Inflammatory macrophage (primary cell): ENCODE measurements at regions not wholly inside any gene's neighbourhood (a gene's known extent, or its start where the extent isn't known, plus 50 kb on each side); places are given as distances from the start of the nearest gene placed in this dataset.

ENCODE experiments used
- DNase-seq, 2 donors: peaks; one replicate each; pipeline ENCODE4 v3.0.0-alpha.2; 2020 to 2022

DNA sequence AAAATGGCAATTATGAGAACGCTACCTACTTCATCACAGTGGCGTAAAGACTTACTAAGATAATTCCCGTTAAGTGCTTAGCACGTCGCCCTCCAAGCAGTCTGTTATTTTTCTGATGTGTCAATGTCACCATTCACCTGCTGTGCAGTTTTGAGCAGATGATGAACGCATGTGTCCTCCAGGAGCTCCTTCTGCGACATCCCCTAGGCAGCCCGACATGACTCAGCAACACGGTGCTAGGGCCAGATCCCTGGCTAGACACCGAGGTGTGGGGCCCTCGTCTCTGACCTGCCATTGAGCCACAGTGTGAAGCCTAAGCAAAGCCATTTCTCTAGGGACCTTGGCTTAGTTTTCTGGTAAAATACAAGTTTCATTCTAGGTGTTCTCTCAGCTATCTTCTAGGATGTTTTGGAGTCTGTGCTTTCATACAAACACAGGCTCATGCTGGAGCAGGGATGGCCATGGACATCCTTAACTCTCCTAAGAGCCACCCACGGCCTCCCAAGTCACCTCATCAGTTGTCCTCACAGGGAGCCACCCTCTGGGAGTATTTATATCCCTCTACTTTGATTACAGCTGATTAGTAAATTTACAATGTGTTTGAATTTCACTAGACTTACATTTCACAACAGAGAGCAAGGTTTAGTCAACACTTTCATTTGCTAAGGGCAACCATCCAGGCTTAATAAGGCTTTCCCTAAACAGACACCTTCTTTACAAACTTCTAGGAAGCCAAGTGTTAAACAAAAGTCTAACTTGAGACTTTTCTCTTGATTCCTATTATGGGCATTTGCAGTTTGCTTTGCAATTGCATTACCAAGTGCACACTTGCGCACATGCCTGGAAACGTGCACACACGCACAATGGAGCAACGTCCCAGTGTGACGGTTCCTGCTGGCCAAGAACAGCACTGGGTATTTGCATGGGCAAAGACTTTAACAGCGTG is 376.8 kb upstream of the ID2 start:
- DNase-seq, result peak in 1 of 2 donors; percentile 46

DNA sequence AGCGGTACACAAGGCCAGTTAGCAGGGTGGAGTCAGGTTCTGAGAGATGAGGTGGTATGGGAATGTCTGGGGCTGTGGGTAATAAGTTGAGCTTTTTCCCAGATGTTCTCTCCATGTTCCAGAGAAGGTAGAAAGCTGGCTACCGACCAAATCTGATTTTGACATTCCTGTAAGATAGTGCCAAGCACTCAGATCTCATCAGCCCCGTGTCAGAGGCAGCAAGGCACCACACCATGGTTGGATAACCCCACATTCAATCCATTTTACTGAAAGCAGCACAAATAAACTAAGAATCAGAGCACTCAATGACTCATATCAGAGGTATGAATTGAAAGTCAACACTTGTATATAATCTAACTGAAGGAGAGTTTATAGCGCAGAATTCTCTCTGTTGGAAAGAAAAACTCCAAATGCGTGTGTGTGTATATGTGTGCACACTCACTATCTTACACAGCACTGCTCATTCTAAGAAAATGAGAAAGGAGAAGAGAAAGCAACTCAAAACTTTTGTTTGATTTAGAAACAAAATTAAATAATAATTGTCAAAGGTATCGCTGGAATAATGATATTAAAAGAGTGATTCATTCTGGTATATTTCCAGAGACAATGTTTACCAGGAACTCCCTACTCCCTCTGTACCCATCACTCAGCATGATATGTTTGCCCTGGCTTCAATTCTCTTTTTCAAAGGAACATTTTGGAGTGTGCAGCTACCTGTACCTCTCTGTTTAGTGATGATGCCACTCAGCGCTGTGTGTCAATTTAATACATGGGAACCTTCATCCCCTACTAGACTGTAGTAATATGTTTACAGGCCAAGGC is 375.1 kb upstream of the ID2 start:
- DNase-seq, result no peak

GRCh38 chr2:8307606-8308180 is 374.2 kb upstream of the ID2 start:
- peak; percentile 65 to 80 for DNase-seq

GRCh38 chr2:8309131-8309530 is 372.7 kb upstream of the ID2 start:
- no peak for DNase-seq

DNA sequence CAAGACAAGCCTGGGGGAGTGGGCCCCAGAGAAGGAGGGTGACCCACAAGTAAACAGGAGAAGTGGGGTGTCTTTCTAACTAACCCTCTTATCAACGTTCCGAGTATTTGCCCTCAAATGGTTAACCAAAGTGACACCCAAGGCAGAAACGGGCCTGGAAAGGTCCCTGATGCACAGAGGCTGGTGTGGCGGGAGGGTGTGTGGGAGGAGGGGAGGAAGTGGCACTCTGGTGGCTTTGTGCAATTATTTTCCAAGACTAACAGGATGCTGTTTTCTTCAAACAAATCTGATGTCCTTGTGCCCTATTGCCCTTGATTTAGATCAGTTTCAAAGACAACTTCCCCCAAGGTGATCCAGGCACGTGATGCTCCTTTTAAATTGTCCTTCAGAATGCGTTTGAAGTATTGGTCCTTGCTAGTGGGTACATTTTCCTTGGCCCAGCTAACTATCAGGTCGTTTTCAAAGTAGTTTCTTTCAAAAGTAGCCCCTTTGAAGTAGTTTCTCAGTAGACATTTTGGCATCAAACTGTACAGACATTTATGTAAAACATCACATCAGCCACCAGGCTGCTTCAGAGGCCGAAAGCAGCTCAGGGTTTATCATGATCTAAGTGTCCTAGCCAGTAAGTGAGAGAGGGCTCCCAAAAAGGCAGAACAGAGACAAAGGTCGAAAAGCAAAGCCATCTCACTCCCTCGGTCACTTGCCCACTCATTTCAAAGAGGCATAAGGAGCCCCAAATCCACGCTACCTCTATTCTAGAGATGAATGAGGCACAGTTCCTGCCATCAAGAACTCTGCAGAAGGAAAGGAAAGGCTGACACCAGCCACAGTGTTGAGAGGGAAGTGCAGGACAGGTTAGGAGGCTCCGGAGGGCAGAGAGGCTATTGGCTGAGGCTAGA is 371.1 kb upstream of the ID2 start:
- peak; percentile 87 to 89 for DNase-seq

DNA sequence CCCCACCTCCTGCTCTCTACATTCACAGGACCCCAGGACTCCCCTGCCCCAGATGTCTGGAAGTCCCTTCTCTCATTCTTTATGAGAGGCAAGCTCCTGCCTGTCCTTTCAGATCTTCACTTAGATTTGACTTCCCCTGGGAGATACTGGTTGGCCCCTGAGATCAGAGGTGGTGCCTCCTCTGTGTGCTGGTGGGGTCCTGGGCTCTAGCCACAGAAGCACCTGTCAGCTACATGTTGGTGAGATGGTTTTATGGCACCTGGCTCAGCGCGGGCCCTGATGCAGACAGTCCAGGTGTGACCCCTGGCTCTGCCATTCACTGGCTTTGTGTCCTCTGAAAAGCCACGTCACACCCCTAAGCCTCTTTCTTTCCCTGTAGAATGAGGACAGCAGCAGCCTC is 369.6 kb upstream of the ID2 start:
- DNase-seq, result no peak

GRCh38 chr2:8312861-8313830 is 368.7 kb upstream of the ID2 start:
- DNase-seq, result peak in 1 of 2 donors; percentile 59

- DNase-seq, result peak; percentile 89 to 91
These were observed 367.8 kb upstream of the ID2 start for GRCh38 chr2:8314063-8314462.

GRCh38 chr2:8315531-8316165 is 366.2 kb upstream of the ID2 start:
- DNase-seq, result peak; percentile 63 to 70

DNA sequence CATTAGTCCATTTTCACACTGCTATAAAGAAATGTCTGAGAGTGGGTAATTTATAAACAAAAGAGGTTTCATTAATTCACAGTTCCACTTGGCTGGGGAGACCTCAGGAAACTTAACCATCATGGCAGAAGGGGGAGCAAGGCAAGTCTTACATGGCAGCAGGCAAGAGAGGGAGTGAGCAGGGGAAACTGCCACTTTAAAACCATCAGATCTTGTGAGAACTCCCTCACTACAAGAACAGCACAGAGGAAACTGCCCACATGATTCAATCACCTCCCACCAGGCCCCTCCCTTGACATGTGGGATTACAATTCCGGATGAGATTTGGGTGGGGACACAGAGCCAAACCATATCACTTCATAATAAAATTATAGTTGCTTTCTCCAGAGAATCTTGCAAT is 365.5 kb upstream of the ID2 start:
- DNase-seq, result peak in 1 of 2 donors; percentile 33

GRCh38 chr2:8317418-8317817 is 364.4 kb upstream of the ID2 start:
- no peak for DNase-seq

GRCh38 chr2:8319219-8319618 is 362.6 kb upstream of the ID2 start:
- no peak for DNase-seq

DNA sequence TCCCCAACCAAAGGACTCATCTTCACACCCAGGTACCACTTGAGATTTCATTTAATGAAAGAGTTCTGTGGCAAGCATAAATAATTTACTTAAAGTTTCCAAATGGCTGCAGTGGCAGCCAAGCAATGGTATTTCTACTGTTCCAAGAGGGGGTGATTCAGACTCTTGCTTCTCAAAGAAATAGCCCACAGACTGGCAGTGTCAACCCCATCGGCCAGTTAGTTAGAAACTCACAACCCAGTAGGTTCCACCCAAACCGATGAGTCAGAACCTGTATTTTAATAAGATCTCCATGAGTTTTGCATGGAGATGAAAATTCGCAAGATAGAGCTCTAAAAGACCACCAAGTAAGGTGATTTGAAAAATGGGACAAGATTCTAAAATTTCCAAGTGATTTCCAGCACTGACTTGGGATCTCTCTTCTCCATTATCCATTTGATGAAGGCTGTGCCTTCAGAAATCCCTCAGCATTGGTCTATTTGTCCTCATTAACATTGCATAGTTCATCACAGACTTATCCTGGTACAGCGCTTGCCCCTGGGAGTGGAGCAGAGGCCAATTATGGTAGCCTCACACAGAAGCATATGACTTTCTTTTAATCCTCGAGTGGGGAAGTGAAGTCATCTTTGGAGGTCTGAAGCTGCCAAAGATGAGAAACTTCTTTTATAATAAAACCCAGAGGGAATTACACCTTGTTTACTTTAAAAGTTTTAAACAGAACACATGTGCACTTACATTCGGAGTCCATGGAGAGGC is 361.4 kb upstream of the ID2 start:
- DNase-seq, result no peak

DNA sequence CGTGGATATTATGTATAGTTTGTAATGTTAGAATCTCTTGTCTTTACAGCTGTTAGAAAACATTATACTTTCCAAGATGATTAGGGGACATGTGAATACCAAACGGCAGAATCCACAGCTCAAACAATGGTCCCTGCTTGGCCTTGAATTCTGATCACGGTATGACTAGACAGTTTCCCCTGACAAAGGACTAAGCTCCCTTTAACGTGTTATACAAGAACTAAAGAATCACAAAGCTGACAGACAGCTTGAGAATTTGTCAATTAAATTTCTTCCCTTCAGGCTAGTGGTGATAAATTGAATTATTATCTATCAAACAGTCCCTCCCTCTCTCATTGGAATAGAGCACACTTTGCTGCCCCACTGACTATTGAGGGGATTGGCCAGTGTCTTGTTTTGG is 359.2 kb upstream of the ID2 start:
- DNase-seq, result no peak

- no peak for DNase-seq
These were observed 357.5 kb upstream of the ID2 start for GRCh38 chr2:8324164-8324856.

DNA sequence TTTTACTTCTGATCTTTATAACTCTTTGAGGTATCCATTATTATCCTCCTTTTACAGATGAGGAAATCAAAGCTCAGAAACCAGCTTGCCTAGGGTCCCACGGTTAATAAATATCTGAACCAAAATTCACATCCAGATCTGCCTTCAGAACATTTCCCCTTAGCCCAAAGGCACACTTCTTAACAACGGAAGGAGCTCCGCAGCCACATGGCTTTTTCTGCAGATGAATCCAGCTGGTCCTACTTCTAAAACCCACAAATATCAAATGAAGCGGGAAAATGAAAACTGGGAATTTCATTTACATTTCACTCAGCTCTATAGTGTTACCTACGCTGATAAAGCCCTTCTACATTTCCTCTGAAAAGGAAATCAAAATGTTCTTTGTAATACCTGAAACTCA is 357.0 kb upstream of the ID2 start:
- DNase-seq, result no peak

- no peak for DNase-seq
These were observed 354.3 kb upstream of the ID2 start for GRCh38 chr2:8327371-8328100.

- peak; percentile 49 to 58 for DNase-seq
These were observed 353.6 kb upstream of the ID2 start for GRCh38 chr2:8328217-8328616.
